ENCODE measurements at regions not wholly inside any gene's neighbourhood (a gene's known extent, or its start where the extent isn't known, plus 50 kb on each side); places are given as distances from the start of the nearest gene placed in this dataset.

- TF ChIP-seq POLR2A (IDR thresholded peaks at IDR 0.05) (no peak), CTCF (IDR thresholded peaks at IDR 0.05) (no peak)
Measured at GRCh38 chr14:73785336-73785833, 66.2 kb upstream of the PTGR2 start.

Data from adrenal gland (tissue), 5 donors.